Osteocyte (in vitro differentiated cells): ENCODE measurements at regions not wholly inside any gene's neighbourhood (a gene's known extent, or its start where the extent isn't known, plus 50 kb on each side); places are given as distances from the start of the nearest gene placed in this dataset.

Source experiments
- DNase-seq: peaks from one replicate; pipeline ENCODE4 v3.0.0; 2021; ENCODE audit warnings: mixed read lengths; ENCODE audit not compliant: unreplicated experiment; ENCODE audit errors: extremely low spot score
- H3K27ac Mint-ChIP-seq: one replicate; pipeline ENCODE4 v1.8.0; 2021; ENCODE audit warnings: mild to moderate bottlenecking, mixed read lengths; ENCODE audit not compliant: unreplicated experiment
- H3K27me3 Mint-ChIP-seq: one replicate; pipeline ENCODE4 v1.8.0; 2021; ENCODE audit warnings: mixed read lengths; ENCODE audit not compliant: unreplicated experiment
- H3K36me3 Mint-ChIP-seq: one replicate; pipeline ENCODE4 v1.8.0; 2021; ENCODE audit warnings: mixed read lengths; ENCODE audit not compliant: unreplicated experiment
- H3K4me1 Mint-ChIP-seq: one replicate; pipeline ENCODE4 v1.8.0; 2021; ENCODE audit warnings: mixed read lengths; ENCODE audit not compliant: unreplicated experiment
- H3K4me3 Mint-ChIP-seq: one replicate; pipeline ENCODE4 v1.8.0; 2021; ENCODE audit warnings: mild to moderate bottlenecking, moderate library complexity, mixed read lengths; ENCODE audit not compliant: unreplicated experiment
- H3K9me3 Mint-ChIP-seq: one replicate; pipeline ENCODE4 v1.8.0; 2021; ENCODE audit warnings: mixed read lengths; ENCODE audit not compliant: unreplicated experiment
- TF ChIP-seq, protein P1 (sequence below): fragments of 200-600 bp; sonication (generic); IDR thresholded peaks from 2 replicates; pipeline ENCODE4 v1.5.0; 2021; ENCODE audit warnings: antibody characterized with exemption, mild to moderate bottlenecking, moderate library complexity

DNA sequence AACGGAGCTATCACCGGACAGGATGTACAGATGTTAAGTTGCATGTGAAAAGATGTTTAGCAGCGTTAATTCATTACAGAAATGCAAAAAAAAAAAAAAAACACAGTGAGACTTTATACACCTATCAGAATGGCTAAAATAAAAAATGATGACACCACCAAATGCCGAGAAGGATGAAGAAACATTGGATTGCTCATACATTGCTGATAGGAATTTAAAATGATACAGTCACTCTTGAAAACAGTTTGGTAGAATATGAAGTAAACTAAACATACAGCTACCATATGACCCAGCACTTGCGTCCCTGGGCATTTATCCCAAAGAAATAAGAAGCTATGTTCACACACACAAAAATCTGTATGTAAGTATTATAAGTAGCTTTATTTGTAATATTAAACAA, 574.1 kb downstream of the SLC16A7 start:
- H3K27ac Mint-ChIP-seq = no peak overlapping the region
- H3K9me3 Mint-ChIP-seq = peaks cover 14% of the 10 kb centered on the region
- no peak overlapping the region for H3K4me3 Mint-ChIP-seq
- DNase-seq = no peak
- TF ChIP-seq, protein P1, sequence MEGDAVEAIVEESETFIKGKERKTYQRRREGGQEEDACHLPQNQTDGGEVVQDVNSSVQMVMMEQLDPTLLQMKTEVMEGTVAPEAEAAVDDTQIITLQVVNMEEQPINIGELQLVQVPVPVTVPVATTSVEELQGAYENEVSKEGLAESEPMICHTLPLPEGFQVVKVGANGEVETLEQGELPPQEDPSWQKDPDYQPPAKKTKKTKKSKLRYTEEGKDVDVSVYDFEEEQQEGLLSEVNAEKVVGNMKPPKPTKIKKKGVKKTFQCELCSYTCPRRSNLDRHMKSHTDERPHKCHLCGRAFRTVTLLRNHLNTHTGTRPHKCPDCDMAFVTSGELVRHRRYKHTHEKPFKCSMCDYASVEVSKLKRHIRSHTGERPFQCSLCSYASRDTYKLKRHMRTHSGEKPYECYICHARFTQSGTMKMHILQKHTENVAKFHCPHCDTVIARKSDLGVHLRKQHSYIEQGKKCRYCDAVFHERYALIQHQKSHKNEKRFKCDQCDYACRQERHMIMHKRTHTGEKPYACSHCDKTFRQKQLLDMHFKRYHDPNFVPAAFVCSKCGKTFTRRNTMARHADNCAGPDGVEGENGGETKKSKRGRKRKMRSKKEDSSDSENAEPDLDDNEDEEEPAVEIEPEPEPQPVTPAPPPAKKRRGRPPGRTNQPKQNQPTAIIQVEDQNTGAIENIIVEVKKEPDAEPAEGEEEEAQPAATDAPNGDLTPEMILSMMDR = no peak
- peaks cover 2% of the 10 kb centered on the region for H3K36me3 Mint-ChIP-seq
- peaks cover 21% of the 10 kb centered on the region for H3K4me1 Mint-ChIP-seq
- H3K27me3 Mint-ChIP-seq = no peaks in the 10 kb centered on the region

DNA sequence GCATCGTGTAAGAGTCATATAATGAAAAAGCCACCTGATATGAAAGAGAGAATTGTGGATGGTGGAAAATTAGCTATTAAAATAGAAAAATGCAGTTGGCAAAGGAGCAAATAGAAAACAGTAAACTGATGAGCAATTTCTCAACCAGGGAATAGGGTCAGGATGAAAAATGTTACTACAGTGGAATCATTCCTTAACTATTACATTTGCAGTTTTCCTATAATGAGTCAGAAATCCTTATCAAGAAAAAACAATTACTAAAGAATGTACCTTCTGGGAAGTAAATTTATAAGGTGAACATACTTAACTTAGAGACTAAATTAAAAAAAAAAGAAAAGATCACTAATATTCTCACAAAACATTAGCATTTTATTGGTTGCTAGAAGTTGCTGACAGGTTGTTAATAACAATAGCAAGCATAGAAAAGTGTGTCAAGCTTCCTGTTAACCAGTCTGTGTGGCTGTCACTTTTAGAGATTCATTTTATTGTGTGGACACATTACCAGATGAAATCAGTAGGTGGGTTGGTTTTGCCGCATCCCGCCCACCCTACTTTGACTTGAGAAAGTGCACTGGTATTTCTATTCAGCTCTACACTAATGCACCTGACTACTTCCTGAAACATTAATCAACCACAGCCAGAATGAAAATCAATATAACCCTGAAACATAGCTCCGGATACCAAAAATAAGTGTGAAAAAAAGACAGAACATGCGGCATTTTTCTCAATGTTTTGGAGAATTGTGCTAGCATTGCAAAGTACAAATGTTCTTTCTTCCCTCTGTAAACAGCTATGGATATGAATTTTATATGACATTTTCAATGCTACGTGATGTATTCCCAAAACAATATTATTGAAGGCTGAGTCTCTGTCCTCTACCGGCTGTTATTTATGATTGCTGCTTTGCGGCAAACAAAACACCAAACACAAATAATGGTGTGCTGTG, 576.7 kb downstream of the SLC16A7 start:
- Mint-ChIP-seq H3K27me3 (no peaks in the 10 kb centered on the region), H3K4me3 (no peak overlapping the region), H3K4me1 (peaks cover 16% of the 10 kb centered on the region), H3K27ac (no peak overlapping the region), H3K9me3 (no peaks in the 10 kb centered on the region), H3K36me3 (no peaks in the 10 kb centered on the region)
- DNase-seq = no peak
- TF ChIP-seq, protein P1 = no peak

DNA sequence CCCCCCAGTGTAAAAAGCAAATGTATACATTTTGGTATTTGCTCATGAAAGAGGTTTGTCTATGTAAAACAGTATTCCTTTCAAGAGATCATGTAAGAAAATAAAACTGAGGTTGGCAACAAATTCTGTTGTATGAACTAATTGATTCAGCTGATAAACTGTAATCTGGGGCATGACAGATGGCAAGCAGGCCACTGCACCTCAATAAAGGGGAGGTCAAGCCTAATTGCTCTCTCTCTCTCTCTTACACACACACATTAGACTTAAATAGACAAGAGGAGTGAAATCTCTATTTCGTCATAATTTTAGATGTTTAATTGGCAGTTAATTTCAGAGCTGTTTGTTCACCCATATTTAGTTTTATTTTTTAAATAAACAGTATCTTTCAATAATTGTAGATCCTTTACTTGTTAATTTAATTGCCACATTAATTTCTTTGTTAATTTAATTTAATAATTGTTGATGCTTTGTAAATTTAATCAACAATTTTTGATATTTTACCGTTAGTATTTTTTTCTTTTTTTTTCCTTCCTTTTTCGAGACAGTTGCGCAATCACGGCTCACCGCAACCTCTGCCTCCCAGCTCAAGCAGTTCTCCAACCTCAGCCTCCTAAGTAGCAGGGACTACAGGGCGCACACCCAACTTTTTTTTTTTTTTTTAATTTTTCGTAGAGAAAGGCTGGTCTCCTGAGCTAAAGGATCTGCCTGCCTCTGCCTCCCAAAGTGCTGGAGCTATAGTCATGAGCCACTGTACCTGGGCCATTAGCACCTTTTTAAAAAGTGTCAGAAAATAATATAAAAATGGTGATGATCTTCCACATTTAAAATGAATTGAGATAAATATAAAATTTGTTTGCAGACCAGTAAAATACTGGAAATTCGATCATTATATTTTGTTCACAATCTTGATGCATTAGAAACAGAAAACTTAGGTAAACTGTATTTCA, 577.7 kb downstream of the SLC16A7 start:
- no peaks in the 10 kb centered on the region for H3K9me3 Mint-ChIP-seq
- TF ChIP-seq, protein P1 = no peak
- H3K36me3 Mint-ChIP-seq = no peaks in the 10 kb centered on the region
- H3K27me3 Mint-ChIP-seq = no peaks in the 10 kb centered on the region
- H3K4me3 Mint-ChIP-seq = no peak overlapping the region
- peaks cover 16% of the 10 kb centered on the region for H3K4me1 Mint-ChIP-seq
- DNase-seq = no peak
- no peak overlapping the region for H3K27ac Mint-ChIP-seq

DNA sequence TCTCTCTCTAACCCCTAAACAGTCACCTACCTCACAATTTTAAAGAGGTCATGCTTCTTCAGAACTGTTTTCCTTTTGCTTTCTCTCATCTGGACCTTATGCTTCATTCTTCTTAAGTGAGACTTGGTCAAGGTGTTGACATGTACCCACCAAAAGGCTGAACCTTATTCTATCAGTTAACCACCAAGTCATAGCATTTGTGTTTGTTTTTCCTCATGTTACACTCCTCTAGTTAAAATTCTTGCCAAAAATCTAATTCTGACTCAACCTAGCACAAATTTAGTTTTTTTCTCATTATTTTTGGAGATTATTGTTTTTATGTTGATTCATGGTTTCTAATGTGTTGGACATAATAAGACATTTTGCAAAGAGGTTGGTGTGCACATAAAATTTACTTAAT, 578.6 kb downstream of the SLC16A7 start:
- no peaks in the 10 kb centered on the region for H3K9me3 Mint-ChIP-seq
- H3K36me3 Mint-ChIP-seq = no peaks in the 10 kb centered on the region
- no peak overlapping the region for H3K27ac Mint-ChIP-seq
- peaks cover 16% of the 10 kb centered on the region for H3K4me1 Mint-ChIP-seq
- no peak overlapping the region for H3K4me3 Mint-ChIP-seq
- DNase-seq = no peak
- TF ChIP-seq, protein P1 = no peak
- H3K27me3 Mint-ChIP-seq = no peaks in the 10 kb centered on the region
